Esophagus muscularis mucosa (tissue), 4 donors: ENCODE measurements at regions not wholly inside any gene's neighbourhood (a gene's known extent, or its start where the extent isn't known, plus 50 kb on each side); places are given as distances from the start of the nearest gene placed in this dataset.

Experiments
- DNase-seq: peaks from one replicate; pipeline ENCODE4 v3.0.0-alpha.2; 2017; ENCODE audit errors: extremely low spot score
- H3K27ac ChIP-seq, 4 donors: fragments of 200-600 bp; sonication (generic); replicated peaks in 1 of 4; 1 replicate in 3 of 4; 2 replicates in 1 of 4; pipeline ENCODE4 v1.5.1; 2016 to 2019; ENCODE audit warnings: mild to moderate bottlenecking in 1 of 4
- H3K27me3 ChIP-seq, 4 donors: fragments of 200-600 bp; sonication (generic); one replicate each; pipeline versions ENCODE4 v1.5.1 to v1.6.0; 2016 to 2019
- H3K36me3 ChIP-seq, 4 donors: fragments of 200-600 bp; sonication (generic); one replicate each; pipeline ENCODE4 v1.5.1; 2016 to 2019
- H3K4me1 ChIP-seq, 4 donors: fragments of 200-600 bp; sonication (generic); one replicate each; pipeline ENCODE4 v1.5.1; 2016 to 2019
- H3K4me3 ChIP-seq, 4 donors: fragments of 200-600 bp; sonication (generic); 1 replicate in 2 of 4; 2 replicates in 2 of 4; pipeline ENCODE4 v1.5.1; 2016 to 2019; ENCODE audit warnings: mild to moderate bottlenecking in 4 of 4, moderate library complexity in 1 of 4
- H3K9me3 ChIP-seq, 4 donors: fragments of 200-600 bp; sonication (generic); 1 replicate in 3 of 4; 2 replicates in 1 of 4; pipeline ENCODE4 v1.5.1; 2016 to 2019
- EP300 ChIP-seq: sonication (generic); formaldehyde crosslinking; IDR thresholded peaks from one replicate; pipeline ENCODE4 v1.6.1; 2017; ENCODE audit warnings: antibody characterized with exemption
- POLR2A ChIP-seq: fragments of 450-650 bp; IDR thresholded peaks from one replicate; pipeline ENCODE4 v1.6.1; 2017; ENCODE audit warnings: antibody characterized with exemption, moderate library complexity, mild to moderate bottlenecking, low read depth
- POLR2AphosphoS5 ChIP-seq, 2 donors: sonication (generic); formaldehyde crosslinking; IDR thresholded peaks; one replicate each; pipeline ENCODE4 v1.6.1; 2017; ENCODE audit warnings: antibody characterized with exemption in 2 of 2
- WGBS: methylation state at CpG from one replicate; pipeline ENCODE4 v1.1.5; 2018; 5-methylcytosine and 5-hydroxymethylcytosine counted together
- intact Hi-C: fragments of 100-400 bp; cut with DNase I; formaldehyde crosslinking; loops from one replicate; pipeline ENCODE4 v1.15.1; 2023
- TF ChIP-seq, protein P1 (sequence below), 3 experiments: fragments of 200-600 bp in 2 of 3; fragments of 450-650 bp in 1 of 3; sonication (generic) in 2 of 3; IDR thresholded peaks; one replicate each; pipeline ENCODE4 v1.5.1; 2017 to 2019; ENCODE audit warnings: antibody characterized with exemption in 3 of 3, mild to moderate bottlenecking in 2 of 3, moderate library complexity in 1 of 3

GRCh38 chr1:87935130-87935529 is 606.5 kb downstream of the LMO4 start:
- H3K27me3 ChIP-seq = no peaks in the 10 kb centered on the region
- DNase-seq = no peak
- no peak for TF ChIP-seq POLR2AphosphoS5 (IDR thresholded peaks at IDR 0.05)
- no peak for TF ChIP-seq EP300
- TF ChIP-seq, protein P1, sequence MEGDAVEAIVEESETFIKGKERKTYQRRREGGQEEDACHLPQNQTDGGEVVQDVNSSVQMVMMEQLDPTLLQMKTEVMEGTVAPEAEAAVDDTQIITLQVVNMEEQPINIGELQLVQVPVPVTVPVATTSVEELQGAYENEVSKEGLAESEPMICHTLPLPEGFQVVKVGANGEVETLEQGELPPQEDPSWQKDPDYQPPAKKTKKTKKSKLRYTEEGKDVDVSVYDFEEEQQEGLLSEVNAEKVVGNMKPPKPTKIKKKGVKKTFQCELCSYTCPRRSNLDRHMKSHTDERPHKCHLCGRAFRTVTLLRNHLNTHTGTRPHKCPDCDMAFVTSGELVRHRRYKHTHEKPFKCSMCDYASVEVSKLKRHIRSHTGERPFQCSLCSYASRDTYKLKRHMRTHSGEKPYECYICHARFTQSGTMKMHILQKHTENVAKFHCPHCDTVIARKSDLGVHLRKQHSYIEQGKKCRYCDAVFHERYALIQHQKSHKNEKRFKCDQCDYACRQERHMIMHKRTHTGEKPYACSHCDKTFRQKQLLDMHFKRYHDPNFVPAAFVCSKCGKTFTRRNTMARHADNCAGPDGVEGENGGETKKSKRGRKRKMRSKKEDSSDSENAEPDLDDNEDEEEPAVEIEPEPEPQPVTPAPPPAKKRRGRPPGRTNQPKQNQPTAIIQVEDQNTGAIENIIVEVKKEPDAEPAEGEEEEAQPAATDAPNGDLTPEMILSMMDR (IDR thresholded peaks at IDR 0.05) = no peak
- TF ChIP-seq POLR2A = no peak
- H3K4me3 ChIP-seq = no peak overlapping the region
- 92% methylated on average over 2 of the region's 2 CpGs for WGBS
- no peaks in the 10 kb centered on the region for H3K4me1 ChIP-seq
- no peaks in the 10 kb centered on the region for H3K36me3 ChIP-seq
- H3K27ac ChIP-seq = no peak overlapping the region
- peaks cover 0 to 14% (median 4%) of the 10 kb centered on the region in 4 donors for H3K9me3 ChIP-seq
- intact Hi-C loops = no loop called here

GRCh38 chr1:87937831-87938395 is 609.2 kb downstream of the LMO4 start:
- H3K4me3 ChIP-seq = no peak overlapping the region
- H3K27me3 ChIP-seq = no peaks in the 10 kb centered on the region
- no peaks in the 10 kb centered on the region for H3K9me3 ChIP-seq
- DNase-seq = no peak
- H3K4me1 ChIP-seq = no peaks in the 10 kb centered on the region
- no peak for TF ChIP-seq EP300
- TF ChIP-seq, protein P1 (IDR thresholded peaks at IDR 0.05) = no peak
- no peak for TF ChIP-seq POLR2A
- no peak for TF ChIP-seq POLR2AphosphoS5 (IDR thresholded peaks at IDR 0.05)
- intact Hi-C loops = no loop called here
- H3K36me3 ChIP-seq = no peaks in the 10 kb centered on the region
- 84% methylated on average over 3 of the region's 3 CpGs for WGBS
- H3K27ac ChIP-seq = no peak overlapping the region

- no peak for TF ChIP-seq POLR2A
- TF ChIP-seq, protein P1 (IDR thresholded peaks at IDR 0.05) = no peak
- TF ChIP-seq EP300 = no peak
- TF ChIP-seq POLR2AphosphoS5 (IDR thresholded peaks at IDR 0.05) = no peak
- Histone ChIP-seq H3K36me3 (no peaks in the 10 kb centered on the region), H3K4me3 (no peak overlapping the region), H3K4me1 (no peaks in the 10 kb centered on the region), H3K27me3 (no peaks in the 10 kb centered on the region), H3K27ac (no peak overlapping the region), H3K9me3 (no peaks in the 10 kb centered on the region)
- WGBS = 98% methylated on average over 2 of the region's 2 CpGs
- intact Hi-C loops = no loop called here
- DNase-seq = no peak
These were observed 610.0 kb downstream of the LMO4 start for GRCh38 chr1:87938631-87939030.

DNA sequence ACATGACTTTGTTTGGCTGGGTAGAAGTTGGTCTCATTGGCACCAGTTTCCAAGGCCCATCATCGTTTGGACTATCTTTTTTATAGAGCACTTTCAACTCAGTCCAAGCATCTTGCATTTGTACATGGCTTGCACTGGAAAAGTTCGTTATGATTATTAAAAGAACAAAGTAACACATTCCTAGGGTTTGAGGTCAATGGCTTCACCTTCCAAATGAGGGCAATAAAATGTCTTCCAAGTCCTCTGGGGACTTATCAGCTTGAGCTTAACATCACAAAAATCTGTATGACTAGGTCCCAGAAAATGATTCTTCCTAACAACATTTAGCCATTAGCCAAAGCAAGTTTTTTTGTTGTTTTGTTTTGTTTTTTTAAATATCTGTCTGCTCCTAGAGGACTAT is 610.8 kb downstream of the LMO4 start:
- H3K36me3 ChIP-seq = no peaks in the 10 kb centered on the region
- no peak for TF ChIP-seq EP300
- TF ChIP-seq POLR2AphosphoS5 (IDR thresholded peaks at IDR 0.05) = no peak
- TF ChIP-seq, protein P1 (IDR thresholded peaks at IDR 0.05) = no peak
- no peak for TF ChIP-seq POLR2A
- H3K9me3 ChIP-seq = no peaks in the 10 kb centered on the region
- intact Hi-C loops = no loop called here
- no peak for DNase-seq
- H3K4me1 ChIP-seq = no peaks in the 10 kb centered on the region
- H3K27me3 ChIP-seq = no peaks in the 10 kb centered on the region
- H3K27ac ChIP-seq = no peak overlapping the region
- H3K4me3 ChIP-seq = no peak overlapping the region
- 66% methylated on average over 2 of the region's 2 CpGs for WGBS

DNA sequence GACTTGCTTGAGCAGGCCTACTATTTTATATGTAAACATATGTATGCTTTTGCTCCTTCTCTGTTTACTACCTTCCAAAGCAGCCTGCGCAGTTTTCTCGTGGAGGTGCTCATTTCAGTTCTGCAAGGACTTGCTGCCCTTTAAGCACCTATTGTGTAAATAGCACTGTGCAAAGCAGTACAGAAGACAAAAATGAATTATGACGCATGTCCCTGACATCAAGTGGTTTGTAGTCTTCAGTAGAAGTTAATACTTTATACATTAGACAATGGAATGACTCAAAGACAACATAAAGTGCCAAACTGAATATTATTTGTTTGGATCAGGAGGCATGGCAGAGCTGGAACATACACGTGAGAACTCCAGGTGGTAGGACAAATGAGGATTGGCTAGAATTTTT is 611.7 kb downstream of the LMO4 start:
- Histone ChIP-seq H3K9me3 (no peaks in the 10 kb centered on the region), H3K36me3 (no peaks in the 10 kb centered on the region), H3K4me3 (no peak overlapping the region), H3K27me3 (no peaks in the 10 kb centered on the region), H3K4me1 (no peaks in the 10 kb centered on the region), H3K27ac (no peak overlapping the region)
- no peak for DNase-seq
- intact Hi-C loops = no loop called here
- WGBS = 91% methylated on average over 4 of the region's 4 CpGs
- no peak for TF ChIP-seq POLR2AphosphoS5 (IDR thresholded peaks at IDR 0.05)
